ENCODE measurements at regions not wholly inside any gene's neighbourhood (a gene's known extent, or its start where the extent isn't known, plus 50 kb on each side); places are given as distances from the start of the nearest gene placed in this dataset.
"Not testable (repeated sequence)": the region's sequence is repeated elsewhere in the genome, so short reads cannot be mapped to it uniquely, and the experiment has no call there.

DNA sequence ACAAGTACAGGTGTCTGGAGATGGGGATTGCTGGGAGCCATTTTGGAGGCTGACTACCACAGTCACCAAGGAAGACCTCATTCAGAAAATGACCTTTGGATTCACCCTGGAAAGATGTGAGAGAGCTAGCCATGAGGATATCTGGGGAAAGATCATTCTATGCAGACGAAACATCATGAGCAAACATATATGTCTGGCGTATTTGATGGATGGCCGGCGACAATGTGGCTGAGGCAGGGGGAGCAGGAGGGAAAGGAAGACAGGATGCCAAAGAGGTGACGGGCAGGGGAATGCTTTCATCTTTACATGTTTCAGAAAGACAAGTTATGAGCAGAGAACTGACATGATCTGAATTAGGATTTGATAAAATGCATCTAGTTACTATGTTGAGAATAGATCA lies 61.5 kb upstream of the SOX13 start:
- DNase-seq (ENCODE audit: low read depth) = no peak
- TF ChIP-seq, protein P1, sequence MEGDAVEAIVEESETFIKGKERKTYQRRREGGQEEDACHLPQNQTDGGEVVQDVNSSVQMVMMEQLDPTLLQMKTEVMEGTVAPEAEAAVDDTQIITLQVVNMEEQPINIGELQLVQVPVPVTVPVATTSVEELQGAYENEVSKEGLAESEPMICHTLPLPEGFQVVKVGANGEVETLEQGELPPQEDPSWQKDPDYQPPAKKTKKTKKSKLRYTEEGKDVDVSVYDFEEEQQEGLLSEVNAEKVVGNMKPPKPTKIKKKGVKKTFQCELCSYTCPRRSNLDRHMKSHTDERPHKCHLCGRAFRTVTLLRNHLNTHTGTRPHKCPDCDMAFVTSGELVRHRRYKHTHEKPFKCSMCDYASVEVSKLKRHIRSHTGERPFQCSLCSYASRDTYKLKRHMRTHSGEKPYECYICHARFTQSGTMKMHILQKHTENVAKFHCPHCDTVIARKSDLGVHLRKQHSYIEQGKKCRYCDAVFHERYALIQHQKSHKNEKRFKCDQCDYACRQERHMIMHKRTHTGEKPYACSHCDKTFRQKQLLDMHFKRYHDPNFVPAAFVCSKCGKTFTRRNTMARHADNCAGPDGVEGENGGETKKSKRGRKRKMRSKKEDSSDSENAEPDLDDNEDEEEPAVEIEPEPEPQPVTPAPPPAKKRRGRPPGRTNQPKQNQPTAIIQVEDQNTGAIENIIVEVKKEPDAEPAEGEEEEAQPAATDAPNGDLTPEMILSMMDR (IDR thresholded peaks at IDR 0.05; ENCODE audit: control insufficient read depth, extremely low read depth, insufficient read depth) = no peak
- H3K4me3 ChIP-seq (ENCODE audit: low read depth, low read length) = no peak overlapping the region

DNA sequence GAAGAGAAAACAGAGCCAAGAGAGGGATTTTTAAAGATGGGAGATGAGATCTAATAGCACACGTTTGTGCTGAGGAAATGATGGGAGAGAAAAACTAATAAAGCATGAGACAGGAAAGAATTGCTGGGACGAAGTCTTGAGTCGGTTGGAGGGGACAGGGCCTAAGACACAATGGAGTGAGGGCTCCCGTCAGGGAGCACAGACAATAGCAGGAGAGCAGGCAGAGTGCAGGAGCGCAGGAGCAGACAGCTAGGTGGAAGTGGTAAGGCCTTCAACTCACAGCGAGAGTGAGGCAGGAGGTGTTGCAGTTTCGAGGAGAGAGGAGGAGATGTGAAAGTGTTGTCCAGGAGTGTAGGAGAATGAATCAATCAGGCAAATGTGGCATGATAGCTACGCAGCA lies 59.9 kb upstream of the SOX13 start:
- H3K4me3 ChIP-seq (ENCODE audit: low read depth, low read length) = no peak overlapping the region
- DNase-seq (ENCODE audit: low read depth) = no peak
- TF ChIP-seq, protein P1 (IDR thresholded peaks at IDR 0.05; ENCODE audit: control insufficient read depth, extremely low read depth, insufficient read depth) = no peak

DNA sequence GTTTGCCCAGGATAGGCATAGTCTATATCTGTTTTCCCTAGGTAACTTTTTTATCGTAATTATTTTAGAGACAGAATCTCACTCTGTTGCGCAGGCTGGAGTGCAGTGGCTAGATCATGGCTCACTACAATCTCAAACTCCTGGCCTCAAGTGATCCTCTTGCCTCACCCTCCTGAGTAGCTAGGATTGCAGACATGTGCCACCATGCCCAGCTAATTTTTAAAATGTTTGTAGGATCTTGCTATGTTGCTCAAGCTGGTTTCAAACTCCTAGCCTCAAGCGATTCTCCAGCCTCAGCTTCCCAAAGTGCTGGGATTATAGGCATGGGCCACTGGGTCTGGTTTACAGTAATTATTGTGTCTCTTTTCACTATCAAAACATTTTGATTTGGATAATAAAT lies 58.6 kb upstream of the SOX13 start:
- TF ChIP-seq, protein P1 (IDR thresholded peaks at IDR 0.05; ENCODE audit: control insufficient read depth, extremely low read depth, insufficient read depth) = no peak
- no peak overlapping the region for H3K4me3 ChIP-seq (ENCODE audit: low read depth, low read length)
- DNase-seq (ENCODE audit: low read depth) = no peak

DNA sequence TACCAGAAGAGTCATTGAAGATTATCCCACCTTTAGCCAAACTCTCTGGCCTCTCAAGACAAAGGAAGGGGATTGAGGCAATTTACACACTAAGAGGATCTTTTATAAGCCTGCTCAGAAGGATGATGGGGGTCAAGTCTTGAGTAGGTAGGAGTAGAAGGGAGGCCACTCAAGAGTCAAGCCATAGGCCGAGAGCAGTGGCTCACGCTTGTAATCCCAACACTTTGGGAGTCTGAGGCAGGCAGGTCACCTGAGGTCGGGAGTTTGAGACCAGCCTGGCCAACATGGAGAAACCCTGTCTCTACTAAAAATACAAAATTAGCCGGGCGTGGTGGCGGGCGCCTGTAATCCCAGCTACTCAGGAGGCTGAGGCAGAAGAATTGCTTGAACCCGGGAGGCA lies 58.0 kb upstream of the SOX13 start:
- DNase-seq (ENCODE audit: low read depth); H3K4me3 ChIP-seq (ENCODE audit: low read depth, low read length): not testable (repeated sequence)

DNA sequence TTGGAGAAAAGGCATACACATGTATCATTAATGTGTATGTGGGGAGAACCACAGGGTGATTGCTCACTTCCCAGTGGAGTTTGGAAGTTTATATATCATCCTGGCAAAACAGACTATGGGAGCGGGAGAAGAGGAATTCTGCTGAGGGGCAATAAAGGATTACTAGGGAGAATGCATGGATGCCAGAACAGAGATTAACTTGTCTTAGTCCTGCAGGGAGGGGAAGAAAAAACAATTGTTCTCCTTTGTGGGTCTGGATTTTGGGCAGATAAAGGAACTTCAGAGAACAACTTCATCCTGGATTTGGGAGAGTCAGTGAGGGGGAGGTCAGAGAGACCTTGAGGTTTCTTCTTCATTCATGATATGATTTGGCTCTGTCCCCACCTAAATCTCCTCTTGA lies 55.9 kb upstream of the SOX13 start:
- TF ChIP-seq, protein P1 (IDR thresholded peaks at IDR 0.05; ENCODE audit: control insufficient read depth, extremely low read depth, insufficient read depth) = no peak
- DNase-seq (ENCODE audit: low read depth) = no peak
- no peak overlapping the region for H3K4me3 ChIP-seq (ENCODE audit: low read depth, low read length)

DNA sequence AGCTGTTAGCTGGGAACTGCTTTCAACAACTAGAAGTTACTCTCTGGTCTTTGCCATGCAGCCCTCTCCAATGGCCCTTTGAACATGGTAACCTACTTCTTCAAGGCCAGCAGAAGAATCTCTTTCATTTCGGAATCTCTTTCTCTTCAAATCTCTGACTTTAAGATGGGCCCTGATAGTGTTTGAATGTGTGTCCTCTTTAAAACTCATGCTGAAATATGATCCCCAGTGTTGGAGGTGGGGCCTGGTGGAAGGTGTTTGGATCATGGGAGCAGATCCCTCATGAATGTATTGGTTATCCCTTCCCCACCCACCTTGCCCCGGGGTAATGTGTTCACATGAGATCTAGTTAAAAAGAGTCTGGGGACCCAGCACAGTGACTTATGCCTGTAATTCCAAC lies 54.5 kb upstream of the SOX13 start:
- no peak for DNase-seq (ENCODE audit: low read depth)

More for the DNA sequence above, 54.5 kb upstream of the SOX13 start:
- TF ChIP-seq, protein P1 (IDR thresholded peaks at IDR 0.05; ENCODE audit: control insufficient read depth, extremely low read depth, insufficient read depth) = no peak
- no peak overlapping the region for H3K4me3 ChIP-seq (ENCODE audit: low read depth, low read length)
